Stimulated activated CD8-positive, alpha-beta memory T cell treated with anti-CD3 and anti-CD28 coated beads, Interleukin-15, amount 100 ng/mL, for 1 hour (primary cell): ENCODE measurements at regions not wholly inside any gene's neighbourhood (a gene's known extent, or its start where the extent isn't known, plus 50 kb on each side); places are given as distances from the start of the nearest gene placed in this dataset.
"Not testable (repeated sequence)": the region's sequence is repeated elsewhere in the genome, so short reads cannot be mapped to it uniquely, and the experiment has no call there.

Experiments
- DNase-seq: peaks from one replicate; pipeline ENCODE4 v3.0.0-alpha.2; 2020; ENCODE audit warnings: low read depth

DNA sequence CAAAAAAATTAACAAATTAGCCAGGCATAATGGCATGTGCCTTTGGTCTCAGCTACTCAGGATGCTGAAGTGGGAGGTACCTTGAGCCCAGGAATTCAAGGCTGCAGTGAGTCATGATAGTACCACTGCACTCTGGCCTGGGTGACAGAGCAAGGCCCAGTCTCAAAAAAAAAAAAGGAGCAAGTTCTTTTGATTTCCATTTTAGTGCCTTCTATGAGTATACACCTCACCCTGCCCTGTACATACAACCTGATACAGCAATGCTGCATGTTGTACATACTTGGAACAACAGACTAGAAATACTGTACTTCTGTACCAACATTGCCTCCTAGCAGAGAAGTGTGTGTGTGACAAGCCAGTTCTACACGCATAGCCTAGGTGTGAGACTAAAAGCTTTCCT lies 97.3 kb upstream of the CARMIL1 start:
- DNase-seq = no peak

- no peak for DNase-seq
Measured at GRCh38 chr6:25186919-25187318, 92.3 kb upstream of the CARMIL1 start.

DNA sequence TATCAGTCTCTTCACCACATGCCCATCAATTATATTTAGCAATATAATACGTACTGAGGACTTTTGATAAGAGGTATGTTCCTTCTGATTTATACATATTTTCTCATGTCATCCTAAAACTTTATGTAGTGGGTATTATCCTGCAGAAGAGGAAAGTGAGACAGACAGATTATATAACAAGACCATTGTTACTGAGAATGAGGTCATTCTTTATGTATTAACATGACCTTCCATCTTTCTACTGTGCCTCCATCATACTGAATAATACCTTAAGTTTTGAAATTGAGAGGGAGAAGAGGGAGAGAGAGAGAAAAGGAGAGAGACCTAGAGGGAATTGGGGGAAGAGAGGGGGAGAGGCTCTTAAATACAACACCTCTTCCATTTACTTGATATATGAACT lies 90.9 kb upstream of the CARMIL1 start:
- DNase-seq = no peak

DNA sequence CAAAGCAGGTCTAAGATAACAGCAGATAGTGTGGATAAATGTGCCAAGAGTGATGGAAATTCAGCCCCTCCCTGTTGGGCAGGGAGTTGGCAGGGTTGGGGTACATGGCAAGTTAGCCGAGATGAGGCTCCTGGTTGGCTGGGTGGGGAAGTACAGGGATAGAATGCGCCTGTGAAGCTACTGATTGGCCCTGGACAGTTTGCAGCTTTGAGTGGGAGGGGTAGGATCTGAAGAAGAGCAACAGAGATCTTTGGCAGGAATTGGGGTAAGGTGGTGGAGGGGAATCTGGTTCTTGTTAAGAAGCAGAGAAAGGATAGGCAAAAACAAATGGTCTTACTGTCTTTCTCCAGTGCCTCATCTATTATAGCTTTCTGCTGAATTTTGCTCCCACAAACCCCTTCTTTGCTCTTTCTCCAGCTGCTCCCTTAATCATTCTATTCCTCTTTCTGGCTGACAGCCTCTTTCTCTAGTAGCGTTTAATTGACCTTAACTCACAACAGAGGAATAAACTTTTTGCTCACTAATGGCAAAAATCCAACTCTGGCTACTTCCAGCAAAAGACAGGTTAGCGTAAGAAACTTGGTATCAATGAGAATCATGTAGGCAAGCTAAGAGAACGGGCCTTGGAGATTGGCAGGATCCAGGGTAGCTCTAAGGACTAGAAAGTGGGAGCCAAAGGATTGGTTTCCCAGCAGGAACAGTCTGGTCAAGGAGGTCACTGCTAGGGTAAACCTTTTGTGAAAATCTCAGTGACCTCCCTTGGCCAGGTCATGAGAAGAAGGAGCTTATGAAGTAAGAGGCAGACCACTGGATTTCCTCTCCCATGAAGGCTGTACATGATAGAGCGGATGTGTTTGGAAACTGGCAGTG lies 86.3 kb upstream of the CARMIL1 start:
- DNase-seq = no peak

DNA sequence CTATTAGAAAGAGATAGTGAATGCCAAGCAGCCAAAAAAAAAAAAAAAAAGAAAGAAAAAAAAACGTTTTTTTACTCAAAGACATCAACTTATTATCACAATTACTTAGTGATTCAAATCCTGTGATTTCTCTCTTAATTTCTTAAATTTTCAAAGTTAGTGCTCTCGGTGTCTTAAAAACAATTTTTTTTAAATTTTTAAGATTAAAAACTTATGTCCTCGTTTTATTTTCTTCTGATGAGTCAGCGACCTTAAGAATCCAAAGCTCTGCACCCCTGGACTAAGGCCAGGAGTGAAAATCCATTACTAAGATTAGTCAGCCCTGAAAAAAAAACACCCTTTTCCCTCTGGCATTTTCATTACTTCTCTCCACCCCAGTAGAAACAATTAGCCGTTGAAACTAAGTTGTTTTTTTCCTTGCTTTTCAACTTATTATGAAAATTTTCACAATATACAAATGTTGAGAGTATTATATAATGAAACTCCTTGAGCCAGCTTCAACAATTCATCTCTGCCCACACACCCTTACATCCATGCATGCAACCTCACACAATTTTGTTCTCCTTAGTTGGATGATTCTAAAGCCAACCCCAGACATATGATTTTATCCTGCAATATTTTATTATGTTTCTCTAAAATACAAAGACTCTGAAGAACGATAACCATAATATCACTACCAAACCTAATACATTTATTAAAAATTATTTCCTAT lies 85.6 kb upstream of the CARMIL1 start:
- DNase-seq = no peak

GRCh38 chr6:25194172-25194678 lies 84.9 kb upstream of the CARMIL1 start:
- DNase-seq = no peak

DNA sequence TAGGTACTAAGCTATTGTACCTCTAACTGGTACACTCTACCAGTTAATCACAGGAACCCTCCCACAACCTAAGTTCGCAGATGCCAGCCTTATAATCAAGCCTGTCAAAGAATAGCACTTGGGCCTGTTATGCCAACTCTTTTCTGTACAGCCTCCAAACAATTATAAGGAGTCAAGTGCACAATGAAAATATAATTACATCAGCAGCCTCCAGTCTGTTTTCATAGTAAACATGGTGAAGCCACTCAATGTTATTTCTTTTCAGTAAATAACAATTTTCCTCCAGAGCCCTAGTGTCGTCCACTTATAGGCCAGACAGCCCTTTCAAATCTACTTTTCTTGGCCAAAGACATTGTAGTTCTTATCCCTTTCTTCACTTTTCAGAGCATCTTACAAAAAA lies 82.7 kb upstream of the CARMIL1 start:
- DNase-seq = no peak

- no peak for DNase-seq
Measured at GRCh38 chr6:25197111-25197510, 82.1 kb upstream of the CARMIL1 start.

DNA sequence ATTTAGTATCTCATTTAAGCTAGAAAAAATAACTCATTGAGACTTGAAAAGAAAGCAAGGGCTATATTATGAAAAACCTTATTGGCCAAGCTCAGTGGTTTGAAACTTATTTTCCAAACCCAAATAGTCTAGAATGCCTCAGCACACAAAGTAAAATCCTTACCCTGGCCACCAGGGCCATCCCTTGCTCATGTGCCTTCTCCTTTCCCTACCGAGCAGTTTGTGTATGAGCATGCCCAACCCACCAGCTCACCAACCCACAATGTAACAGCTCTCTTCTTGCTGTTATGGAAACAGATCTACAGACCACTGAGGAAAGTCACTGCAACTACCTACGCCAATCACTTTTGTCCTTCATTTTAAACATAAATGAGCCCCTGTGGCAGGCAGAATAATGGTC lies 79.6 kb upstream of the CARMIL1 start:
- no peak for DNase-seq

DNA sequence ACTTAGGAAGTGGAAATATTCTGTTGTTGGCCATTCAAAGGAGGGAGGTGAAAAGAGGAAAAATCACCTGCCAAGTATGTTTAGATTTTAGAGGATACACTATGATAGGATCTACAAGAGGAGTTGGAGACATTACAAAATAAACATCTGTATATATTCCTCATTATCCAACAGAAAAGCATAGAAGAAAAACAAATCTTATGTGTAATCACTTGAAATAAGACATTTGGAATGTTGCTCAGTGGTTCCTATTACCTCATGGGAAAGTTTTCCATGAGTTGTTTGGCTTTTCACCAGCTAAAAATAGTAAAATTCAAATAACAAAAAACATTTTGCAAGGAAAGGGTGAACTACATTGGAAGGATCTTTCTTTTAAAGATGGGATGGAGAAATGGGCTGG lies 76.7 kb upstream of the CARMIL1 start:
- no peak for DNase-seq

DNA sequence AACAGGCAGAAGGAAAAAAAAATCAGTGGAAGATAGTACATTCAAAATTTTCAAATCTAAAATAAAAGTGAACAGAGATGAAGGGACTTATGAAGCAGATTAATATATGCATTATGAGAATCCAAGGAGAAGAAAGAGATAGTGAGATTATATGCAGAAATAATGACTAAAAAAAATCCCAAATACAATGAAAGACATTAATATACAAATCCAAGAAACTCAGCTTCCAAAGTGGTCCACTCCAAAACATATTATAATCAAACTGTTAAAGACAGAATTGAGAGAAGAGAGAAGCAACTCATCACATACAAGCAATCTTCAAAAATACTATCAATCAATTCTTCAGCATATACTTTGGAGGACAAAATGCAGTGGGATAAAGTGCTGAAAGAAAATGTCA lies 73.5 kb upstream of the CARMIL1 start:
- no peak for DNase-seq

GRCh38 chr6:25207453-25208155 lies 71.6 kb upstream of the CARMIL1 start:
- not testable (repeated sequence) for DNase-seq

GRCh38 chr6:25215881-25216280 lies 63.3 kb upstream of the CARMIL1 start:
- DNase-seq = no peak

- no peak for DNase-seq
Measured at GRCh38 chr6:25217302-25217701, 61.9 kb upstream of the CARMIL1 start.

DNA sequence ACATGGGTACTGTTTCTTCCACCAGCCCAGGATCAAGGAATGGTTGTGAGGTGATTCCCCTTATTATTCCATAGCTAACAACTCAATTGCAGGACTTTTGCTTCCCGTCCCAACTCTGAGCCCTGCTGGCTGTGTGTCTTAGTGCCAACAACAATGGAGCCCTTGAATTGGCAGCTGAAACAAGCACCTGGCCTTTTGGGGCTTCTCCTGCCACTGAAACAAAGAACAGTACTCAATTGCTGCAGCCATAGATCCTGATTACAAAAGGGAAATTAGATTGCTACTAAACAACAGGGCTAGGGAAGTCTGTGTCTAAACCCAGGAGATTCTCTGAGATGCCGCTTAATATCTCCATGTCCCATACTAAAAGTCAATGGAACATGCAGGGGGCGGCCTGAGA lies 61.3 kb upstream of the CARMIL1 start:
- no peak for DNase-seq

DNA sequence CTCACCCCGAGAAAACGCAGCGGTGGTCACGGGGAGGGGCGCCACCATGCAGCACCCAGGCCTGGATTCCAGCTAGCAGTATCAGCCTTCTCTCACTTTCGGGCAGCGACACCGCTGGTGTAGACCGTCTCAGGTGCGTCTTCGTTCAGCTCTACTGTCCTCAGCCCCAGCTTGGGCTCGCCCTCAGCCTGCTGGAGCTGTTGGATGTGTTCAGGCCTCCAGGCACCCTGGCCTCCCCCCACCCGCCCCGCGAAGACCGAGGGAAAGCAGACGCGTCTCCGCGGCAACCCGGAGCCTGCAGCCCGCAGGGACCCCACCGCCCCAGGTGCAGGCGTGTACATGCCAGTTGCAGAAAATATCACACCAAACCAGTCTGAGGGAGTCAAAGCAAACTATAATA lies 60.8 kb upstream of the CARMIL1 start:
- no peak for DNase-seq

DNA sequence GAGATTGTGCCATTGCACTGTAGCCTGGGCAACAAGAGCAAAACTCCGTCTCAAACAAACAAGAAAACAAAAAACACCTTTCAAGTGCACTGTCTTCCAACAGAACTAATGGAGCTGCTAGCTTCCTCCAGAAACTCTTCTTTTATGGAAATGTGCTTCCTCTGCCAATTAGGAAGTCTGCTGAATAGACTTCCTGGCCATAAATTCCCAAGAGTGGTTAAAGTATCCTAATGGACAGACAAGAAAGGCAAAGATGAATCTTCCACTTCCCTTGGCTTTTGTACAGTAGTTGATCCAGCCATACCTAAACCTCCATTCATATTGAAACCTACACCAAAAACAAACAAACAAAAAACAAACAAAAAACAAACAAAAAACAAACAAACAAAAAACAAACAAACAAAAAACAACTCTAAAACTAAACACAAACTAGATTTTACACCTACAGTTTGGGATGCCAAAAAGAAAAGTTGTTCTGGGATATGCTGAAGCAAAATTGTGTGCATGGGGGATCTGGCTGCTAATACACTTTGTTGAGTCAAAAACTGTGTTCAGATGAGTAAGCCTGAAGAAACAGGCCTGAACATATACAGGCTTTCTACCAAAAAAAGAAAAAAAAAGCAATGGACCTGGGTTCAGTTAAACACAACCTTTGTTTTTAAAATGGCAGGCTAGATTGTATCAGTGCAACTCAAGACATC lies 59.8 kb upstream of the CARMIL1 start:
- DNase-seq = no peak

- no peak for DNase-seq
Measured at GRCh38 chr6:25219917-25220278, 59.3 kb upstream of the CARMIL1 start.

DNA sequence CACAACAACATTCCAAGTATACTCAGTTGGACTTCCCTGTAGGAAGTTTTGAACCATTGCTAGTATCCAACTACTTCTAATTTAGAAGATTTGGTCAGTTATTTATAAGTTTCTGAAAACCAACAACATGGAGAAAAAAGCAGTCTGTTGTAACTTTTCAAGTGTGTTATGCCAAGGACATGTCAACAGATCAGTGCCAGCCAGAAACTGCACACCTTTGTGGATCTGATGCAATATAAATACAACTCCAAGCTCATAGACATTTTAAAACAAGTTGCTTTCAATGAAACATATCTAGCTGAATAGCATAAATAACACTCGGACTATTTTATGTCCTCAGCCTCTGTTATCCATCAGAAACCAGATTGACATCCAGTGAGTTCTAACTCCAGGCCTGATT lies 58.3 kb upstream of the CARMIL1 start:
- DNase-seq = no peak

GRCh38 chr6:25222006-25222678 lies 57.0 kb upstream of the CARMIL1 start:
- no peak for DNase-seq

- DNase-seq = peak; percentile 43
Measured at GRCh38 chr6:25223490-25223991, 55.6 kb upstream of the CARMIL1 start.
